ENCODE measurements at regions not wholly inside any gene's neighbourhood (a gene's known extent, or its start where the extent isn't known, plus 50 kb on each side); places are given as distances from the start of the nearest gene placed in this dataset.

DNA sequence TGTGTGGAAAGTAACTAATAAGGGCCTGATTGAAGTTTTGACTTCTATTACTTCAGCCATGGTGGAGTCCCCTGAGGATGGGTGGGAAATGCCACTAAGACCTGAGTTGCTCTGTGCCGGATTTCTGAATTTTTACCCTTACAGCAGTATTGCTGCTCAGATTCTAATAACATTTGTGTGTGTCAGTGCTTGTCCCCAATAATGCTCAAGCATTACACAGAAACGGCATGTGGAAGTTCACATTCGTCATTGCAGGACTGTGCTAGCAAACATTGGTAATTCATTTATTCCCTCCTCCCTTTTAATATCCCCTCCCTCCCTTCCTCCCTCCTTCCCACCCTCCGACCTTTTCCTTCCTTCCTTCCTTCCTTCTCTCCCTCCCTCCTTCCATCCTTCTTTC, 484.5 kb upstream of the ONECUT1 start:
- no peak for TF ChIP-seq CTCF (IDR thresholded peaks at IDR 0.05)
- TF ChIP-seq EZH2 (IDR thresholded peaks at IDR 0.05), result no peak
- TF ChIP-seq EZH2phosphoT487 (IDR thresholded peaks at IDR 0.05), result no peak
